Gastrocnemius medialis (tissue), 4 donors: ENCODE measurements at regions not wholly inside any gene's neighbourhood (a gene's known extent, or its start where the extent isn't known, plus 50 kb on each side); places are given as distances from the start of the nearest gene placed in this dataset.

Experiments
- POLR2A ChIP-seq, 2 donors: fragments of 450-650 bp; IDR thresholded peaks; one replicate each; pipeline ENCODE4 v1.6.1; 2017; ENCODE audit warnings: antibody characterized with exemption in 2 of 2, mild to moderate bottlenecking in 2 of 2, moderate library complexity in 2 of 2
- TF ChIP-seq, protein P1 (sequence below), 5 experiments: fragments of 450-650 bp in 3 of 5; fragments of 200-600 bp in 2 of 5; sonication (generic) in 2 of 5; IDR thresholded peaks in 4 of 5; conservative IDR thresholded peaks in 1 of 5; 1 replicate in 4 of 5; 2 replicates in 1 of 5; pipeline ENCODE4 v1.5.1; 2016 to 2019; ENCODE audit warnings: antibody characterized with exemption in 5 of 5, mild to moderate bottlenecking in 3 of 5, moderate library complexity in 3 of 5

DNA sequence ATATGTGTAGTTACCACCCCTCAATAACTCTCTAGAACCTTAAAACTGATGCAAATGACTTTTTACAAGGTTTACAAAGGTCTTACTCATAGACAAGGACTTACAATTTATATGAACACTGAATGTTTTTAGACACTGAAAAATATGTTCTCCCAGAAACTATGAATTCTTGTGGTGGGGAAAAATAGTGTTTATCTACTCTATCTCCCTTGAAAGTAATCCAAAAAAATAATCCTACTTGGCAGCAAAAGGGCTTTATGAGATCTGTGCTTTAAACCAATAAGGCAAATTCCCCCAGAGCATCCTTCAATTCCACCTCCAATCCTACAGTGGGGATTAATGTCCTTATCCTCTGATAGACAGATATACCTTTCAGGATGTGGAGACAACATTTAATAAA, 1984.1 kb upstream of the RAG2 start:
- TF ChIP-seq POLR2A (IDR thresholded peaks at IDR 0.05), result no peak
- TF ChIP-seq, protein P1, sequence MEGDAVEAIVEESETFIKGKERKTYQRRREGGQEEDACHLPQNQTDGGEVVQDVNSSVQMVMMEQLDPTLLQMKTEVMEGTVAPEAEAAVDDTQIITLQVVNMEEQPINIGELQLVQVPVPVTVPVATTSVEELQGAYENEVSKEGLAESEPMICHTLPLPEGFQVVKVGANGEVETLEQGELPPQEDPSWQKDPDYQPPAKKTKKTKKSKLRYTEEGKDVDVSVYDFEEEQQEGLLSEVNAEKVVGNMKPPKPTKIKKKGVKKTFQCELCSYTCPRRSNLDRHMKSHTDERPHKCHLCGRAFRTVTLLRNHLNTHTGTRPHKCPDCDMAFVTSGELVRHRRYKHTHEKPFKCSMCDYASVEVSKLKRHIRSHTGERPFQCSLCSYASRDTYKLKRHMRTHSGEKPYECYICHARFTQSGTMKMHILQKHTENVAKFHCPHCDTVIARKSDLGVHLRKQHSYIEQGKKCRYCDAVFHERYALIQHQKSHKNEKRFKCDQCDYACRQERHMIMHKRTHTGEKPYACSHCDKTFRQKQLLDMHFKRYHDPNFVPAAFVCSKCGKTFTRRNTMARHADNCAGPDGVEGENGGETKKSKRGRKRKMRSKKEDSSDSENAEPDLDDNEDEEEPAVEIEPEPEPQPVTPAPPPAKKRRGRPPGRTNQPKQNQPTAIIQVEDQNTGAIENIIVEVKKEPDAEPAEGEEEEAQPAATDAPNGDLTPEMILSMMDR (IDR thresholded peaks at IDR 0.05 in 4 of 5, conservative IDR thresholded peaks at IDR 0.05 in 1 of 5), result no peak
